NCI-H1930 (cell line): ENCODE measurements at regions not wholly inside any gene's neighbourhood (a gene's known extent, or its start where the extent isn't known, plus 50 kb on each side); places are given as distances from the start of the nearest gene placed in this dataset.
"Not testable (repeated sequence)": the region's sequence is repeated elsewhere in the genome, so short reads cannot be mapped to it uniquely, and the experiment has no call there.

ENCODE experiments used
- DNase-seq, 2 experiments: peaks; one replicate each; lab custom pipeline; 2025; lab: John Stamatoyannopoulos, UW

DNA sequence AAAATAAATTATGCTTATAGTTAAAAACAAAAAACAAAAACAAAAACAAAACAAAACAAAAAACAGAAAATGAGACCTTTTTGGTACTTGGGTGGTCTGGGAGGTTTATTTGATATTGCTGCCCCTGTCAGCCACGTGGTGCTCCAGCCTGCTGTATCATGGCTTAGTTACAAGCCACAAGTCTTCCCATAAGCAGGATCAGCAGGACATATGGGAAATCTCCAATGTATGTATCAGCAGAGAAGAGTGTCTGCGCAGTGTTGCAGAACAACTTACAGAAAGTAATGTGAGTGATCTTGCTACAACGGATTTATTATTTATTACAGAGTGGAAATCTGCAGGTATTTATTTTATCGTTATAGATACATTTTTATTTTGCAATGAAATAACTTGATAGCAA is 423.0 kb upstream of the TMPRSS15 start:
- no peak for DNase-seq

DNA sequence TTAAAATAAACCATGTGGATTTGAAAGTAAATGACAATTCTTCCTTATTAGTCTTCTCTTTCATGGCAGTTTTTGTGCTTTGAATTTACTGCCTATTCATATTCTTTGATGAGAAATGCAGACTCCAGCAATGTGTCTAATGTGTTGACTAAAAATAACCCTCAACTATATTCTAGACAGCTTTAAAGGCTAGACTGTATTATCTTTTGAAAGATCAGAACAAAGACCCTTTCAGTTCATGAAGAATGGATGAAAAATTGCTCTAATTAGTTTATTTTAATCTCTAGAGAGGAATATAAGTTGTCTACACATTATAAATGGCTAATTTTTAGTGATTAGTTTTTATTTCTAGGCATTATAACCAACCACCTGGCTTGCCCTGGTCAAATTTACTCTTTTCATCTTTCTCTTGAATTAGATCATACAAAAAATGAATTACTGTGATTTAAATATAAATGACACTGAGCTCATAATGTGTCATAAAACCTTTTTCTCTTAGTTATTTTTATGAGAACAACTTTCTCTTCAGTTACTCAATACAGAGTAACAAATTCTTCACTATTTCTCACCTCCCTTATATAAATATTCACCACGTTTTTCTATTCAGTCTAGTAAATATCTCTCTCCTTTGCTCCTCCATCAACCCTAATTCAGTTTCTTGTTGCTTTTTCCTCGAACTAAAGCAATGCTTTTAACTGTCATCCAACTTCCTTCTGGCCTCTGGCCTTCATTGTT is 428.5 kb upstream of the TMPRSS15 start:
- peak; percentile 42 to 65 for DNase-seq

DNA sequence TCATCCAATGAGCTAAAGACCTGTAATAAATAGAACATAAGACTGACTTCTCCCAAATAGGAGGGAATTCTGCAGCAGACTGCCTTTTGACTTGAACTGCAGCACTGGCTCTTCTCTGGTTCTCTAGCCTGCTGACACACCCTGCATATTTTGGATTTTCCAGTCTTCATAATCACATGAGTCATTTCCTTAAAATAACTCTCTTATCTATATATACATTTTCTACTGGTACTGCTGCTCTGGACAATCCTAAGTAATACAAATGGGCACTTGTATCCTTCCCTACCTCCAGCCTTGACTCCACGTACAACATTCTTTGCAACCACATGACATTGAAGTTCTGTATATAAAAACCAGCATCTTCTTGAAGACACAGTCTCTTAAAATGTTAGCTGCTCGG is 429.4 kb upstream of the TMPRSS15 start:
- no peak for DNase-seq

DNA sequence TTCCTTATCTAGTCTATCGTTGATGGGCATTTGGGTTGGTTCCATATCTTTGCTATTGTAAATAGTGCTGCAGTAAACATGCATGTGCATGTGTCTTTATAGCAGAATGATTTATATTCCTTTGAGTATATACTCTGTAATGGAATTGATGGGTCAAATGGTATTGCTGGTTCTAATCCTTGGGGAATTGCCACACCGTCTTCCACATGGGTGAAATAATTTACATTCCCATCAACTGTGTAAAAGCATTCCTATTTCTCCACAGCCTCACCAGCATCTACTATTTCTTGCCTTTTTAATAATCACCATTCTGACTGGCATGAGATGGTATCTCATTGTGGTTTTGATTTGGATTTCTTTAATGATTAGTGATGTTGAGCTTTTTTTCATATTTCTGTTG is 430.5 kb upstream of the TMPRSS15 start:
- DNase-seq = not testable (repeated sequence)

DNA sequence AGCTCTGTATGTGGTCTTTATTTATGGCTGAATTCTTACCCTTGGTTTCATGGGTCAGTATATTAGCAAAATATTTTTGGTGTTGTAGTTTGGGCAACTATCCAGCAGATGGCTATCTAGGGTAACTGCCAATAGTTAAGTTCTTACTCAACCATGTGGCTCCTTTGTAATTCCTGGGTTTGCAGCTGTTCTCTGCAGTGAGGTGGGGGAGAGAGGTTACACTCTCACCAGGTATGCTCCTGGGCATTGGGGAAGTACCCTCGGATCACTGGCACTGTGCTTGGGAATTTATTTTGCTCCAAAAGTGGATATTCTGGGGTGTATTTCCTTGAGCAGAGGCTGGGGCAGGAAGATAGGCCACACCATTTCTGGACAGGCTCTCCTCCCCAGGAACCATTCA is 436.7 kb upstream of the TMPRSS15 start:
- DNase-seq = no peak

DNA sequence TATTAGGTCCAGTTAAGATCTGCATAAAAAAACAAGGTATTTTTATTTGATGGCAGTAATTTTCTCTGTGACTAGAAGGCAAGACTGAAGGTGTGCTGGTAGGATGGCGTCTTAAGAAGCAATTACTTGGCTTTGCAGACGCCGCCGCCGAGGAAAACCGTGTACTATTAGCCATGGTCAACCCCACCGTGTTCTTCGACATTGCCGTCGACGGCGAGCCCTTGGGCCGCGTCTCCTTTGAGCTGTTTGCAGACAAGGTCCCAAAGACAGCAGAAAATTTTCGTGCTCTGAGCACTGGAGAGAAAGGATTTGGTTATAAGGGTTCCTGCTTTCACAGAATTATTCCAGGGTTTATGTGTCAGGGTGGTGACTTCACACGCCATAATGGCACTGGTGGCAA is 454.0 kb upstream of the TMPRSS15 start:
- DNase-seq = not testable (repeated sequence)

DNA sequence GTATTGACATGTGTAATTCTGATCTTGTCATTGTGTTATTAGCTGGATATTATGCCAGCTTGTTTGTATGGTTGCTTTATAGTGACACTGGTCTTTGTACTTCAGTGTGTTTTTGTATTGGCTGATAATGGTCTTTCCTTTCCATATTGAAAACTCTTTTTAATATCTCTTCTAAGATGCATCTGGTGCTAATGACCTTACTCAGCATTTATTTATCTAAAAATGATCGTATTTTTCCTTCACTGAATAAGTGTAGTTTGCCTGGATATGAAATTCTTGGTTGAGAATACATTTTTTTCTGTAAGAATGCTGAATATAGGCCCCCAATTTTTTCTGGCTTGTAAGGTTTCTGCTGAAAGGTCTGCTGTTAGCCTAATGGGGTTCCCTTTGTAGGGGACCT is 465.5 kb upstream of the TMPRSS15 start:
- DNase-seq = no peak

DNA sequence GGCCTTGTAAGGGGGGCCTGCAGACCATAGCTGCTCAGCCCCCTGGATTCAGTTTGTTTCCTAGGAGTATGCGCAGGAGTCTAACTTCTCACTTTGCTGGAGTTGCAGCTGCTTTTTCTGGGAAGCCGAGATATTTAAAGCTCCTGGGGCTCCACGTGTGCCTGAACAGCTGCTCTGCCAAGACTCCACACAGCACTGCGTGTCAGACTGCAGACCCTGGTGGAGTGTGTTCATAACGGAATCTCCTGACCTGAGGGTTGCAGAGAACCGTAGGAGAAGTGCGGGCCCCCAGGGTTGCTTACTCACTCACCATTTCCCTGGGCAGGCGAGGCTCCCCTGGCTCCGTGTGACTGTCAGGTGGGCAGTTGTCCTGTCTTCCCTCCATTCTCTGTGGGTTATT is 474.3 kb upstream of the TMPRSS15 start:
- no peak for DNase-seq

DNA sequence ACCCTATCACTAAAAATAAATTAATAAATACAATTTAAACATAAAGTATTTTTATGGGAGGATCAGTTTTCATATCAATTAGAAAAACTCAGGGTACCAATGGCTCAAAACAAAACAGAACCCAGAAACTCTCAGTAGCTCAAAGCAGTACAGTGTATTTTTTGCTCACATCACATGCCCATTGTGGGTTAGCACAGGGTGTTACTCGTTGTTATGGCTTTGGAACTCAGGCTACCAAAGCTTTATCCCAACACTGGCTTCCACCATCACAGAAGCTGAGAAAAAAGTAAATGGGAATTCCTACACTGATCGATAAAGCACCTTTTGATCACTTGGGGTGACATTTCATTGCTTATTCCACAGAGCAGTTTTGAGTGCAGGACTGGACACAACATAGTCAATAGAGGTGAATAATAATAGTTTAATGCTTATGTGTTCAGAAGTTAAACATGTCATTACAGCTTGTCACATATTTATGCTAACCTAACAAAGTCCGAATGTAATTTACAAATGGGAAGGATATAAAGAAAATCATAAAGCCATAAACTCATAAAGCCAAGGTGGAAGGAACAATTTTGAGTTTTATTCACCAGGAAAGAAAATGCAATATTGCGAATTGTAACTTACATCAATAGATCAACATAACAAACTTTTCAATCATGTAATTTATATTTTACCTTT is 484.5 kb upstream of the TMPRSS15 start:
- no peak for DNase-seq

DNA sequence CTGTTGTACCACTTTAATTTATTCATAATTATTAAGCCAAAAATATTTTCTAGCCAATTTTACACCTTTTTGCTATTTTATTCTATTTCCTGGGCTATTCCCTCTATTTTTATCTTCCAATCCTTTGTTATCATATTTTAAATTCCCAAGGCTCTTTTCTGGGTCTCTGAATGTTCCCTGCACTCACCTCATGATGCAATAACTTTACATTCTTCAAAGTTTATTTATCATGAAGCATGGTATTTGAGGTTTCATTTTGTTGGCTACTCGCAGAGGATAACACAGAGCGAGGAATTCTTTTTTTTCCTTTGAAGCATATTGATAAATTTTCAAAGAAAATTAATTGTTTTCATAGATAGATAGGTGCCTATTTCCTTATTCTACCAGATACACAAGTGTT is 489.8 kb upstream of the TMPRSS15 start:
- DNase-seq = no peak

DNA sequence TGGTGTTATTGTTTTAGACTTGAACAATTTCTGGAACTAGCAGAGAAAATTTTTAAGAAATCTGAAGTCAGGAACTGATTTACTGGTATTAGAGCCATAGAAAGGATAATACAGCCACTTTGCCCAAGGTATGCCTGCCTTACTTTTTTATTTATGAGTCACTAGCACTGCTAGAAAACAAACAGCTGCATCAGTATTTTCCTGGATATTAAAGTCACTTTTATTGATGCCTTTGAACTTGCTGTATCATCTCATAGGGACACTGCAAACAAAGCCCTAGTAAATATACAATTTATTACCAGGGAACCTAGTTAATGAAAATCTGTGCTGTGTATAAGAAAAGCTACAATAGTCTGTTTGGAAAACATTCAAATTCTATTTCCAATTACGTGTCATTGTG is 490.8 kb upstream of the TMPRSS15 start:
- DNase-seq = no peak

DNA sequence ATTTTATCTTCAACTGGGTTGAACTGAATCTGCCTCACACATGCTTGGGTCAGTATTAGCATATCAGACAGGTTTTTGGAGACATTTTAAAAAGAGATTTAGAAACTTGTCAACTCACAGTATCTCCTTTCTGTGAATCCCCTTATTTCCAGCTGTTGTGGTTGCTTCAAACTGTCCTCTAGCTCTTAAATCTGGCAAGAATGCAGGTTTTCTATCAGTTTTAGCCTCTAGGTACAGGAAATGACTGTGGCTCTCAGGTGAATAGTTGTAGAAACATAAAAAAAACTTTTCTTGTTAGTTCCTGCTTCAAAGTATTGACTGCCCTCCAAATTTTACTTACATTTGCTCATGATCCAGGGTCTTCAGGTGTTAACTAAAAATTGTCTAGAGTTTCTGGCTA is 495.7 kb upstream of the TMPRSS15 start:
- no peak for DNase-seq

DNA sequence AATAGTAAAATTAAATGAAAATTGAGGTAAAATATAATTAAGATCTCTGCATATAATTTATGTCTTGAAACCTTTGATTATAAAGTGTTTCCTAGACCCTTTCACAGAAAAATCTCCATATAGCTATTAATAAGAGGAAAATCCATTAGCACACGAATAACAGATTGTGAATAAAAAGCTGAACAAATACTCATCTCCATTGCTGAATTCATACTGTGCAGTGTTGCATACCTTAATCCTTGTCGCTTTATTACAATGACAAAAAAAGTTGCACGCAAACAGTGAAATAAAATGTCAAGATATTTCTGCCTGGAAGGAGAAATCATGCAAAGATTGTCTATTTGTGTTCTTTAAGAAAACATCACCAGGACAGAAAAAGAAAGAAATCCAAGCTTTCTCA is 499.1 kb upstream of the TMPRSS15 start:
- no peak for DNase-seq

DNA sequence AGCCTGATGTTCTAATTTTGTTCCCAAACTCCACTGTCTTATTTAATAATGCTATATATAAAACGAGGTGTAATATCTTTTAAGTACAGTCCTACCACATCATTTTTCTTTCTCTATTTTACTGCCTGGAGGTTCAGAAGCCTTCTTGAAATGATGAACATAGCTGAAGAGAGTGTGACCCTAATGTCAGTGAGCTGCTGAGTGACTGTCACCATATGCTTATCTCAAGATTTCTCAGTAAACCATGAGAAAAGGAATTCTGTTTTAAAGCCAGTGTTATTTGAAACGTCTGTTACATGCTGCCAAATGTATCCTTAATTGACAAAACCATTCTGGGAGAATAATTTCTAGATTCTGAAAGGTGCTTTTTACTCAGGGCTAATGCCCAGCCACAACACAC is 503.5 kb upstream of the TMPRSS15 start:
- no peak for DNase-seq

DNA sequence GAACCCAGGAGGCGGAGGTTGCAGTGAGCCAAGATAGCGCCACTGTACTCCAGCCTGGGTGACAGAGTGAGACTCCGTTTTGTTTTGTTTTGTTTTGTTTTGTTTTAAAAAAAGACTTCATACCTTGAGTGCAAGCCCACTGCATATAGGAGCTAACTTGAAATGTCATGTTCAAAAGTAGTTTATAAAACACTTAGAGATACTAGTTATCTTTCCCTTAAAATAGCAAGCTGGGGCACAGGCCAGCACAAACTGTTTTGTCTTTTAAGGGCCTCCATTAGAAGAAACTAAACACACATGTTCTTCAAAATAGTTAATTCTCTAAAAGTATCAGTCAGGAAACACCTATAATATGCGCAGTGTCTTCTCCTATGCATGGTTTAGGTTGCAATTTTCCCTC is 505.1 kb upstream of the TMPRSS15 start:
- no peak for DNase-seq

DNA sequence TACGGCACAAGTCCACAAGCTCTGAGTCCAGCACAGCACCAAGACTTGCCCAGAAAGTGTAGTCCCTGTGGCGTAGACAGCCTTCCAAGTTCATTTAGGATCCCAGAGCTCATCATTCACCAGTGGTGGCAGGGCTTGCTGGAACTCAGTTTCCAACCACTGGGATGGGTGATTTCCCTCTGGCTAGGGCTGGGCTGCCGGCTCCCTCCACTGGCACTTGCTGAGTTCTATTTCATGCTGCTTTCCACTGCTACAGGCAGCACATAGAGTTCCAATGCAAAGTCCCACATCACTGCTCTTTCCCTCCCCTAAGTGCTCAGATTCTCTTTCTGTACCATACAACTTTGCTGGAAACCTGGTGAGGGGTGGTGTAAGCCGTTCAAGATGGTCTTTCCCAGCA is 510.3 kb upstream of the TMPRSS15 start:
- no peak for DNase-seq

DNA sequence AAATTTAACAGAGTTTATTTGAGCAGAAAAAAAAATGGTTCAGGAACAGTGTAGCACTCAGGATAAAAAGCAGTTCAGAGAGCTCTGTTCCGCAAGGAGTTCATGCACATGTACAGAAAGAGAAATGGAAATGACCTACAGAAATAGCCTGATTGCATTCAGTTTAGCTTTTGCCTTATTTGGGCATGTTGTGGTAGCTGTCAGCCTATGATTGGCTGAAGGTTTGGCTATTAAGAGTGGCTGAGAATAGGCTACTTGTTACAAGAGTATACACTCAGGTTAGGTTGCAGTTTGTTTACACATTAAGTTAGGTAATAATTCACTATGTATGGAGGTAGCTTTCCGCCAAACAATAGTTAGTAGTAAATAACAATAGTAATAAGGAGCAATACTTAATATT is 511.0 kb upstream of the TMPRSS15 start:
- DNase-seq = no peak

DNA sequence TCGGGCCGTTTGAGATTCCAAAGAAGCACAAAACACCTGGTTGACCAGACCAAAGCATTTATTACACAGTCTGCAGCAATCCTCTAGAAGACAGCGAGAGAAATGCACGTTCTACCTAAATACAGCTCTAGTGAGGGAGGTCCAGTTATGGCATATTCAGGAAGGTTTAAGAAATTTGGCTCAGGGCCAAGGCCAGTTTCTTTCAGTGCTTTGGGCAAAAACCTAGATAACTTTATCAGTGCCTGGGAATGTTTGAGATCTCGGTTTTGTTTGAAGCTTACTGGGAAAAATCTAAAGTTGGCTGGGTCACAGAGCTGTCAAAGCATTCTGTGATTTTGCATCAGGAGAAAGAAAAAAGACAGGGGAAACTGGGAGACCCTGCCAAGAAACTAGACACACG is 514.0 kb upstream of the TMPRSS15 start:
- DNase-seq = no peak

DNA sequence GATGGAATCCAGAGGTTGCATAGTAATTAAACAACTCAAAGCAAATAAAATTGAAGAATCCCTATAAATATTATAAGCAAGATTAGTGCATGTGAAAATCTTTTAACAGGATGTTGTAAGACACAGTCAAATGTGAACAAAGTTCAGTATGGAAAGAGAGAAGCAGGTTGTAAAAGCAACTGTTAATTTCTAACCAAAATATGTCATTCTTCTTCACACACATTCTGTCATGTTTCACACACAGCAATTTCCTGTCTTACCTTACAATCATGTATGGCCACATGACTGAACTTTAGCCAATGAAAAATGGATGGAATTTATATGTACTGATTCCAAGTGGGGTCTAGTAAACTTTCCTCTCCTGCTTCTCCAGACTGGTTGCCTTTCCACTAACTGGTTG is 527.7 kb upstream of the TMPRSS15 start:
- DNase-seq = no peak

DNA sequence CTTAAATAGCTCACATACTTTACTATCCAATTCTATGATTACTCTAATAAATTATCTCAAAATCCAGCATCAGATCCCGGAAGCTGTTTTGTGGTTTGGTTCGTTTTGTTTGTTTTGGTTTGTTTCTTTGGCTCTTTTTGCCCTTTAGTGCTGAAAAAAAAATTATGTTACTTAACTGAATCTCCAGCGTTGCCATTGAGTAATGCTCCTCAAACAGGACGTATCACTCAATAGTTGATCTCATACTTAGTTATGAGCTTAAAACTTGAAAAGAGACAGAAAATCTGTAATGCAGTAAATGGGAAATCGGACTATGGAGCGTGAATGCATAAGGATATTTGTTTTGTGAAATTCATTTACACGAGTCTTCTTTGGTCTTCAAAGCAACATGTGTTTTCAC is 533.8 kb upstream of the TMPRSS15 start:
- DNase-seq = no peak

DNA sequence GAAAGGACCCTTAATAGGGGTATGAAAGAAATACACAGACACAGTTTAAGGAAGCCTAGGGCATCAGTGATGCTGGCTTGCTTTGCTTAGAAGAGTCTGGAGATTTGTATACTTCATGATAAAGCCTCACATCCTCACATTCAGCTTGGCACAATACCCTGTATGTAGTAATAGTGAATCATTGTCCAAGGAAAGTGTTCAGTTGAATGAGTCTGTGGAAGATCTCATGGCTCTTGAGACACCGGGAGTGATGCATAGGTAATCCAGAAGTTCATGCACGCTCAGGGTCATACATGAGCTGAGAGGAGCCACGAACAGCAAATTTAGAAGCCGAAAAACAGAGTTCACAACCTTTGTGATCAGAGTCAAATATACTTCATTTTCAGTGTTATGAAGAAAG is 537.2 kb upstream of the TMPRSS15 start:
- DNase-seq = no peak

DNA sequence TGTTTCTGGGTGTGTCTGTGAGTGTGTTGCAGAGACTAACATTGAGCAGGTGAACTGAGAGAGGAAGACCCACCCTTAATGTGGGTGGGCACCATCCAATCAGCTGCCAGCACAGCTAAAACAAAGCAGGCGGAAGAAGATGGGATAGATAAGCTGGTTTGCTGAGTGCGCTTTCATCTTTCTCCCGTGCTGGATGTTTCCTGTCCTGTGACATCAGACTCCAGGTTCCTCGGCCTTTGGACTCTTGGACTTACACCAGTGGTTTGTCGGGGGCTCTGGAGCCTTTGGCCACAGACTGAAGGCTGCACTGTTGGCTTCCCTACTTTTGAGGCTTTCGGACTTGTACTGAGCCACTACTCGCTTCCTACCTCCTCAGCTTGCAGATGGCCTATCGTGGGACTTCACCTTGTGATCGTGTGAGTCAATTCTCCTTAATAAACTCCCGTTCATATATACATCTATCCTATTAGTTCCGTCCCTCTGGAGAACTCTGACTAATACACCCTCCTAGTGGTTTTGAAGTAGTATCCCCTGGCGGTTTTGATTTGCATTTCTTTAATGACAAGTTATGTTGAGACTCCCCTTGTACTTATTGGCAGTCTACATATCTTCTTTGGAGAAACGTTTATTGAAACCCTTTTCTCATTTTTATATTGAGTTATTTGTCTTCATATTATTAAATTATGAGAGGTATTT is 546.6 kb upstream of the TMPRSS15 start:
- DNase-seq = no peak

DNA sequence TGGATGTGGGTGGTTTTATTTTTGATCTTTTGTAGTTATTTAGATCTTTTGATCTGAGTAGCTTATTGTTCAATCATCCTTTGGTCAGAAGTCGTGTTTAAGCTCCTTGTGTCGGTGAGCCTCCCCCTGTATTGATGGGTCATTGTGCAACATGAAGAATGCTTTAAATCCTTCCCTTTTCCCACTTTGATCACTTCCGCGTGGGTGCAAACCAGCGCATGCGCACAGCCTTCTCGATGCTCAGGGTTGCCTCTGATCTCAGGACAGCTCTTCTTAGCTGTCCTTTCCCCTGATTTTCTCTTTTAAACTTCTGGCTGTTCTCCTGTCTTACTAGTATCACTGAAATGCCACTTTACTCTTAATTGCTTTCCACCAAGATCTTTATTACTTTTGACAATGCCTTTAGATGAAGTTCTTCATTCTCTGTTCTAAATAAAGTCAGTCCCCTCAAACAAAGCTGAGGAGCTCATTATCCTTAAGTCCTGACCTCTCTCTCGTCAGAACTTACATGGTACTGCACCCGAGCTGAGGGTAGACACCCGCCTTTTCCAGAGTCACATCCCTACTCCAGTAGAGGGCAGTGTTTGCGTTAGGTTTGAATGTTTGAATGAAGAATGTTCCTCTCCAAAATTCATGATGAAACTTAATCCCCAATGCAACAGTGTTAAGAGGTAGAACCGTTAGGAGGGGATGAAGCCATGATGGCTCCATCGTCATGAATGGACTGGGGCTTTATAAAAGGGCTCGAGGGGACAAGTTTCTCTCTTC is 547.9 kb upstream of the TMPRSS15 start:
- no peak for DNase-seq
